ENCODE measurements at regions not wholly inside any gene's neighbourhood (a gene's known extent, or its start where the extent isn't known, plus 50 kb on each side); places are given as distances from the start of the nearest gene placed in this dataset.

DNA sequence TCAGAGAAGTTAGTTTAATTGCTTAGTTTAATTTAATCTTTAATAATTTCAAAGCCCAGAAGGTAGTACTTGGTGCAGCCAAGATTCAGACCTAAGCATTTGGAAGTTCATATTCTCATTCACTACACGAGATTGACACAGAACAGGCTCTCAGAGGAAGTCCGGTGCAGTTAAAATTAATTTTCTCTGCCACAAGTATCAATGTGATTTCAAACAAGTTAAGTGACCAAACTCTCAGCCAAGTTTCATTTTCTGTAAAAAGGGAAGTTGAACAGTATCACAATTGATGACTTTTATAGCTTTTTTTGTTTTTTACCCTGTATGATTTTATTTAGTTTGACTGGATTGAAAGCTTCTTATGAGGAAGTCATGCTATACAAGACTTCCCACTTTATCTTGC lies 1494.9 kb upstream of the LRRTM3 start:
- no peak for DNase-seq (ENCODE audit: low read depth, low spot score)

DNA sequence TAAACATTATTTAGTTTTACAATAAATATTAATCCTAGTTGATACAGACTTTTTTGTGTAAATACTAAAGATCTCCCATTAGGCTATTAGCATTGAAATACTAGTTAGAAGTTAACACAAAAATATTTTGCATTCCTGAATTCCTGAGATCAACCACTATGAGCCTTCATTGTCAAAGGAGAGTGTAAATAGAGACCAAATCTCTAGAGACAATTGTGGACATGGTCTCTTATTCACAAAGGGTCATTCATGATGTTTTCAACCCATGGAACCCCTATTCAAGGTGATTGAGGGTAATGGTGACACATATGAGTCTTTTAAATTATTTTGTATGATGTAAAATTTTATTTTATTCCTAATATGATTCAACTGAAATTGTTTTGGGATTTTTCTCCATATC lies 1454.8 kb upstream of the LRRTM3 start:
- no peak for DNase-seq (ENCODE audit: low read depth, low spot score)

DNA sequence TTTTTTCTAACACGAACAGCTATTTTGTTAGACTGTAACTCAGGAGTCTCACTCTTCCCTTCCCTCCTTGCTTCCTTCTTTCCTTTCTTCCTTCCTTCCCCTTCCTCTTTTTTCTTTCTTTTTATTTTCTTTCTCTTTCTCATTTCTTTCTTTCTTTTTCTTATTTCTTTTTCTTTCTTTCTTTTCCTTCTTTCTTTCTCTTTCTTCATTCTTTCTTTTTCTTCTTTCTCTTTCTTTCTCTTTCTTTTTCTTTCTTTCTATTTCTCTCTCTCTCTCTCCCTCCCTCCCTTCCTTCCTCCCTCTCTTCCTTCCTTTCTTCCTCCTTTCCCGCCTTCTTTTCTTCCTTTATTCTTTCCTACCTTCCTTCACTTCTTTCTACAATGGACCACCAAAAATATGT lies 1443.0 kb upstream of the LRRTM3 start:
- DNase-seq (ENCODE audit: low read depth, low spot score), result no peak

DNA sequence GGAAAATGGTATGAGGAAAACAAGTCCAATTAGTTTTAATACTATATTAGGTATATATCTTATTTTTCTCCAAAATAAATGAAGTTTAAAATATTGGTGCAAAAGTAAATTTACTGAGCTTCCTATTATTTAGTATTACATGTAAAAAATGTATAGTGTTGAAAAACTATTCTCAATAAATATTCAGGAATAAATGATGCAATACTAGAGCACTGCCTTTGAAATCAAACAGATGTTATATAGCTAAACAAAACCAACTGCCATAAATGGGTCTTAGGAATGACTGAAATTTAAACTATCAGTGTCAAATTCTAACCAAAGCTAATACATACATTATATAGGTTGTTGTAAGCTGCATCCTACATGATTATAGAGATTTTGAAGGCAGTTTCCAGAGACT lies 1434.0 kb upstream of the LRRTM3 start:
- DNase-seq (ENCODE audit: low read depth, low spot score), result no peak

DNA sequence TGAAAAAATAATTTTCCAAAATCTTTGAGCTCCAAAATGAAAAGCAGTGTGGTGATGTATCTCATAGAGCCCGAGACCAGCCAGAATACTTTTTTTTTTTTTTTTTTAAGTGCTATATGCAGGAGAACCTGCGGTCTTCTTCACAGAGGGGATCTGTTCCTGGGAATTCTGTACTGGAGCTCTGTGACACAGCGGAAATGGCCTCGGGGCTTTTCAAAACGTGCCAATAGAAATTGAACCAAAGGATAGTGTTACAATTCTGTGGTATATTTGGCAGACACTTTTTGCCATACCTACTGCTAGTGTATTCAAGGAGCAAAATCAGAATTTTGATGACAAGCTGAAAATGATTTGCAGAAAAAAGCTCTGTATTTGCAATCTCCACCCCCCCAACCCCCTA lies 1429.3 kb upstream of the LRRTM3 start:
- DNase-seq (ENCODE audit: low read depth, low spot score), result no peak

DNA sequence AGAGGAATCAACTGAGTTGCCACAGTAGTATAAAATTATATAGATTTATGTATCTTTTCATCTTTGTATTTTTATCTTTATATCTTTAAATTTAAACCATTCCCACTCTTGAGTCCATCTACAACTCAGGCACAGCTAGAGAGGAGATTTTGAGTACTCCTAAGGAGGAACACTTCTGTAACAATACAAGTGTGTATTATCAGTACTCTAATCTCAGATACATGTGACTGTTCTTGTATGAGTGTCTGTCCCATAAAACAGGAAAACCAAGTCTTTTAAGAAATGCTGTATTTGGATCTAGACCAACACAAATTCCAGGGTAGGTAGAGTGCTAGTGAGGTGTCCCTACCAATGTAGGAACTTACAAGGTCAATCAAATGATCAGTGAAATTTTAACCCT lies 1428.0 kb upstream of the LRRTM3 start:
- no peak for DNase-seq (ENCODE audit: low read depth, low spot score)

DNA sequence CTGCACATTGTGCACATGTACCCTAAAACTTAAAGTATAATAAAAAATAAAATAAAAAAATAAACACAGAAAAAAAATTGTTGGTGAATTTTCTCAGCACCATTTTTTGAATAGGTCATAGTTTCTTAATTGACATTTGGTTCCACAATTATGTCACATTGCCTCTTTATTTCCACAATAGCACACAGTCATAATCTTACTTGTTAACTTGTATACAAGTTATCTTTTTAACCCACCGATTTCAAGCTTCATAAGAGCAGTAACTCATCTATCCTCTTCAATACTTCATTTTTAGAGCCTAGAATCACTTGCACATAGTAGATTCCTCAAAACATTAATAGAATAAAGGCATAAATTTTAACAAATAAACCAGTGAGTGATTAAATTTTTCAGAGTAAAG lies 1425.1 kb upstream of the LRRTM3 start:
- DNase-seq (ENCODE audit: low read depth, low spot score), result no peak

DNA sequence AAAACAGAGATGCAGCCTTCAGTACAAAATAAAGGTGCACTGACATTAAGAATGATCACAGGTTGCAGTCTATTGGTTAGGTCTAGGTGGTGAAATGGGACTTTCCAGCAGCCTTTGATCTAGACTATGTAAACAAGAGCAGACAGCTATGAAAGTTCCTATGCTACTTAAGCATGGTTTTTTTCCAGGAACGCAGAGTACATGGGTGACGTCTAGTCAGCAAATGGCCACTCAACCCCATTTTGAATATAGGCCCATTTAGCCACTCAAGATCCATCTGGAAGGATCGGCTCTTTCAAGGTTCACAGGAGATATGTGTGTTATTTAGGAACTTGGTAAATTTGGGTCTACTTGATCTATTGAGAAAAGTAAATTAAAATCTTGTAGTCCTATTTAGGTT lies 1424.6 kb upstream of the LRRTM3 start:
- DNase-seq (ENCODE audit: low read depth, low spot score), result no peak

DNA sequence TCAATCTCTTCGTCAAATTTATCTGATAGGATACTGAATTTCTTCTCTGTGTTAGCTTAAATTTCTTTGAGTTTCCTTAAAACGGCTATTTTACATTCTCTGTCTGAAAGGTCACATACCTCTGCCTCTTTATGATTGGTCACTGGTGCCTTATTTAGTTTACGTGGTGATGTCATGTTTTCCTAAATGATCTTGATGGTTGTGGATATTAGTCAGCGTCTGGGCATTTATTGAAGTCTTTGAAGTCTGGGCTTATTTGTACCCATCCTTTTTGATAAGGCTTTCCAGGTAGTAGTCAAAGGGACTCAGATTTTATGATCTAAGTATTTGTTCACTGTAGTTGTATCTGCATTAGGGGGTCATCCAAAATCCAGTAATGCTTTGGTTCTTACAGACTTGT lies 1407.5 kb upstream of the LRRTM3 start:
- DNase-seq (ENCODE audit: low read depth, low spot score), result no peak

DNA sequence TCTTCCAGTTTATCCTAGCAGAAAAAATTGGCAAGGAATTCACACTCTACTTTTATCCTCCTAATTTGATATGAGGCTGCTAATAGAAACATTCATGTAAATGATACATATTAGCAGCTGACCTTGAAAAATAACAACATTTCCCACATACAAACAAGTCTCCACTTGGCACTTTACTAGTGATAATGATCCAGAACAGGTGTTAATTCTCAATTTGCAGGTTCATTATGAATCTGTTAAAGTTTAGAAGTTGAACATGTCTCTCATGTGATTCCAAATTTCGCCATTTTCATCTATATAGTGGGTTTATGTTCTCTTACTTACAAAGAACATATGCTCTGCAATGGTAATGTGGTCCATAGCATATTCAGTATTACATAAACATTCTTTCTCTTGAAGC lies 1396.8 kb upstream of the LRRTM3 start:
- no peak for DNase-seq (ENCODE audit: low read depth, low spot score)

DNA sequence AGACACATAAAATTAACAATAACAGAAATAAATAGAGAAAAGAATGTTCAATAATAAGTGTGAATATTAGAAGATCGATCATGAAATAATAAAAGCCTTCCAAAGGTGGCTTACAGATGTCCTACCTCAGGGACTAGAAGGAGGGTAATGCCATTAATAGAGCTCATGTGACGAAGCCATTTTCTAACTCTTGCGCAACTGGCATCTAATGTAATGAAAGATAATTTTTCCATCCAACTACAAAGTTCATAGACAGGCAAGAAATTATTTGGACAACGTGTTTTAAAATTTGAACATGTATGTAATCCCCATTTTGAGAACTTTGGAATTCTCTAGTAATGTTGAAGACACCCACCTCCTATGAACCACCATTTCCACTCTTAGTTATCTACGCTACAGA lies 1394.3 kb upstream of the LRRTM3 start:
- DNase-seq (ENCODE audit: low read depth, low spot score), result no peak

DNA sequence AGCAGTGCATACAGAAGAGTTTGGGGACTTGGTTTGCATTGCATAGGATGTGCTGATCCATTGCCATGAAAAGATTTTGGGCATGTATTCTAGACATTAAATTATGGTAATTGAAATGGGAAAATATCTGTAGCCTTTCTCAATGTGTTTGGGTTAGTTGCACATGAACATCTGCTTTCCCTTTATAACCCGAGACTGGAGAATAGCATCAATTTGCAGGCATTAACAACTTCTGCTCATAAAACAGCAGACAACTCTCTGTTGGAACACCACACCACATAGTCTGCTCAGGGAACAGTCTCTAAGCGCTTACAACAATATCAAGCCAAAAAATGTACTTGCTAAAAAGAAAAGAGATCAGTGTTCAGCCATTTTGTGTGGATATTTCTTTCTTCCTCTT lies 1391.1 kb upstream of the LRRTM3 start:
- DNase-seq (ENCODE audit: low read depth, low spot score), result no peak

DNA sequence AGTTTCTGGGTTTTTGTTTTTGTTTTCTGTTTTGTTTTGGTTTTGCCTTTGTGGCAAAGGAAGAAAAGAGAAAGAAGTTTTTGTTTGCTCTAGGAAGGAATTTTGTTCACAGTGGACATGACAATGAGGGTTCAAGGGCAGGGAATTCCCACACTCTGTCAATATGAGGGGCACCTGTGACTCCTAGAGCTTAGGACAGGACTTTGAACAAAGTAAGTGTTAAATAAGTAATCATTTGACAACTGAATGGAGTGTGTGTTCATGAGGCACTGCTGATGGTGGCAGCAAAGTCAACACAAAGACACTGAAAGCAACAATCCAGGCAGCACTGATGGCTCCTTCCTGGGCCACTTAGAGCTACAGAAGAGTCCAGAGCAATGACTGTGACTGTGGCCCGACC lies 1381.1 kb upstream of the LRRTM3 start:
- no peak for DNase-seq (ENCODE audit: low read depth, low spot score)

DNA sequence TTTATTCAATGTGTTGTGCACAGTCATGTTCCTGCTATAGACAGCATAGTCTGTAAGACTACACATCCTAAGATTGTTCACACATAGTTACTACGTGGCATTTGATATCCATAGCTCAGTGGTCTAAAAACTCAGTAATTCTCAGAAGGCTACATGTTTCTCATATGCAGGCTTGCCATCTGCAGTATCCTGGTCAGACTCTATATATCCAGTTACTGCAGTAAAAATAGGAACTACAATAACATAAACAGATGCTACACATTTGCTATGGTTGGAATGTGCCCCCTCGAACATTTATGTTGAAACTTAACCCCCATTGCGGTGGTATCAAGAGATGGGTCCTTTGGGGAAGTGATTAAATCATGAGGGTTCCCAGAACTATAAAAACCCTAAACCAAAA lies 1377.8 kb upstream of the LRRTM3 start:
- no peak for DNase-seq (ENCODE audit: low read depth, low spot score)

DNA sequence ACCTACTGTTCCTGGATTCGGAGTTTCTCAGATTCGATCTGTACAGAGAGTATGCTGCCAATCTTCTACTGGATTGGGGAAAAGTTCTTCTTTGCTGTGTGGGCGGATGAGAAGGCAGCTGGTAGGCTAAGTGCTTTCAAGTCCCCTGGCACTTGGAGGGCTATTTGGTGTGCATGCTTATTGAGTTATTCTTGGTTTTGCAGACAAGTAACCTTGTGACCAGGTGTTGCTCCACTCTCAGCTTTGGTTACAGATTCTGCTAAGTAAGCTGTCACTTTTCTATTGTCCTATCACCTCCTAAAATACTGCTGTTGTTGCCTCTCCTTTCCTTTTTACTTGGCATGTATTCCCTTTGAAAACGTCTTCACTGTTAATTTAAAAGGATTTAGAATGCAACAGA lies 1375.1 kb upstream of the LRRTM3 start:
- no peak for DNase-seq (ENCODE audit: low read depth, low spot score)

DNA sequence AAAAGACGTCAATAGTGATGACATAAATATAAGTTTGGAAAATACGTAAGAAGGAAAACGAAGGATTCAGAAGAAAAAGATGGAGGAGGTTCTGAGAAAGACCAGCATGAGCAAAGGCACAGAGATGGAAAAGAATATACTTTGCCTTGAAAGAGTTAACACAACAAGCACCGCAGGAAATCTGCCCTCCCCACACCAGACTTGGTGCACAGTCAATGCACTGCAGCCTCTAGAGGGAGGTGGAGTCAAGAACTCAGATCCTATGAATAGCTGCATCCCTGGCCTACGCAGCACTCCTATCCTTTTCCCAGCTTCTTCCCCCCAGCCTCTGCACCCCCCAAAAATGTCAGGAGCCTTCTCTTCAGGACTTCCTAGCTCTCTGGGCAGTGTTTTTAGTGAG lies 1370.6 kb upstream of the LRRTM3 start:
- DNase-seq (ENCODE audit: low read depth, low spot score), result no peak

DNA sequence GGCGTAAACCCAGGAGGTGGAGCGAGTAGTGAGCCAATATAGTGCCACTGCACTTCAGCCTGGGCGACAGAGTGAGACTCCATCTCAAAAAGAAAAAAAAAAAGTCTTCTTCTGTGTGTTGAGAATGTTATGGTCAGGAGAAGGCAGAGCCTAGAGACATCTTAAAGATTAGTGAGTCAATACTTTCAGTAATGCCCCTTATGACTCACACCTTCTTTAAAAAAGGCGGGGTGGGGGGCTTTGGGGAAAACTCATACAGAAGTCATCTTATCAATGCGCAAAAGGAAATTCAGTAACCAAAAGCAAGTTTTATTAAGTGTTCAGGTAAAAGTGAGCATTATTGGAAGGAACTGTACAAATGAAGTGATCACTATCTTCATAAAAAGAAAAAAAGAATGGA lies 1369.8 kb upstream of the LRRTM3 start:
- no peak for DNase-seq (ENCODE audit: low read depth, low spot score)

DNA sequence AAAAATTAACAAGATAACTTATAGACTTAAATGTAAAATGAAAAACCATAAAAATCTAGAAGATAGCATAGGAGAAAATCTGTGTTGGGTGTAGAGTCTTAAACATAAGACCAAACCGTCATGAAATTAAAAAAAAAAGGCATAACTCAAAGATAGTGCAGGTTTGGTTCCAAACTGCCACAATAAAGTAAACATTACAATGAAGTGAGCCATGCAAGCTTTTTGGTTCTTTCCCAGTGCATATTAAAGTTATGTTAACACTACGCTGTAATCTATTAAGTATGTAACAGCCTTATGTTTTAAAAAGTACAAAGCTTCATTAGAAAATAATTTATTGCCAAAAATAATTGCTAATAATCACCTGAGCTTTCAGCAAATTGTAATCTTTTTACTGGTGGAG lies 1366.5 kb upstream of the LRRTM3 start:
- no peak for DNase-seq (ENCODE audit: low read depth, low spot score)

DNA sequence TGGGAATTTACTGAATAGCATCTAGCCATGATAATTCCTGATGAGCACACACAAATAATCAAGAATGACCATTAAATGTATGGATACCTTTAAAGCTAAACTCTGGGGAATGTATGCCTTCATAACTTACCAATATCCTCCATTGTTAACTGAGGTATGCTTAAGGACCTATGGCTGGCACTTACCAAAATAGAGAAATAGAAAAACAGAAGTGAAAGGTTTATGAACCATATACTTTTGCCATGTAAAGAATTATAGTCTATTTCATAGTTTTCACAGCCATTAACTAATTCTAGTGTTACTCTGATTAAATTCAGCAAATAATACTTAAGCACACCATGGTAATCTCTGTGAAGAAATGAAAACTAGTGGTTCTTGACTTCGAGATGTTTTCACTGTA lies 1360.6 kb upstream of the LRRTM3 start:
- no peak for DNase-seq (ENCODE audit: low read depth, low spot score)

DNA sequence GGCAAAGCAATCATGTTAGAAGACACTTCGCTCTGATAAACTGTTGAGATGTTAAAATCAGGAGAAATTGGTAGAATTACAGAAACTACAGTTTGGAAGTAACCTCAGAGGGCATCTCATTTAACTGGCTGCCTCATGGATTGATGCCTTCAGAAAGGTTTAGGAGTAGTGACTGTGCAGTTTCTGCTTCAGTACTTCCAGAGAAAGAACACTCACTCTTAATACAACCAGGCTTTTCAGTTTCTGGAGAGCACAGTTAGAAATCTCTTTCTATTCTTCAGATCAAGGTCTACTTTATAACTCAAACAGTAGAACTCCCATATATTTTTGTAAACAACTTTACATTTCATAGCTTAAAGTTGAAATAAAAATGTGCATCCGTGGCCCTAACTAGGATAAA lies 1358.9 kb upstream of the LRRTM3 start:
- DNase-seq (ENCODE audit: low read depth, low spot score), result no peak

DNA sequence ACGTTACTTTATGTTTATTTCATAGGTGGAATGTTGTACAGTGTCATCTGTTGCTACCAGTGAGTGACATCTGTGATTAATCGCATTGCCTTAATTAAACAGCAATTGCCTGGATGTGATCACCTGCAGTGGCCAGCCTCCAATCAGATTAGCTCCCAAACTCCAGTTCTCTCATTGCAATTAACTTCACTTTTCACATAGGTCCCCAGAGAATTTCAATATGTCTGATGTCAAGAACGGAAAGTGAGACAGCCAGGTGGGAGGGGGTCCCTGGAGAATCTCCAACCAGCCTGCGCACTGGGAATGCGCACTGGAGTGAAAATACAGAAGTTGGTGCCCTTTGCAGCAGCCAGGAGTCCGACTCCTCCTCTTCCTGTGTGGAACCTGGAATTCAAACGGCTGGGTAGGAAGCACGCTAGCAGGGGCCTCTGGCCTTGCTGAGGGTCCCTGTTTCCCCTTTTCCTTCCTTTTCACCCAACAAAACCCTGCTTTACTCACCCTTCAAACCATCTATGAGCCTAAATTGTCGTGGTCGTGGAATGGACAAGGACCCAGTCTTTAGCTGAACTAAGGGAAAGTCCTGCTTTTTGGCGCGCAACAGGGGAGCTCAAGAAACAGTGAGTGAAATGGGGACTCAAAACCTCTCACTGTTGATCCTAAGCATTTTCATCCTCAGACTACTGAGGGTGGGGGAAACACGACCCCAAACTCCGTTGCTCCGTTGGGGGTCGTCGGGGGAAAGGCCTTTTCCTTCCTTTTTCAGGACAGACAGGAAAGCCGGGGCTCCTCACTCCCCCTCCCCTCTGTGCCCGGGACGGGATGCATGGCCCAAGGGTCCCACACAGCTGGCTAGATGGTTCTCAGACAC lies 1355.5 kb upstream of the LRRTM3 start:
- no peak for DNase-seq (ENCODE audit: low read depth, low spot score)

DNA sequence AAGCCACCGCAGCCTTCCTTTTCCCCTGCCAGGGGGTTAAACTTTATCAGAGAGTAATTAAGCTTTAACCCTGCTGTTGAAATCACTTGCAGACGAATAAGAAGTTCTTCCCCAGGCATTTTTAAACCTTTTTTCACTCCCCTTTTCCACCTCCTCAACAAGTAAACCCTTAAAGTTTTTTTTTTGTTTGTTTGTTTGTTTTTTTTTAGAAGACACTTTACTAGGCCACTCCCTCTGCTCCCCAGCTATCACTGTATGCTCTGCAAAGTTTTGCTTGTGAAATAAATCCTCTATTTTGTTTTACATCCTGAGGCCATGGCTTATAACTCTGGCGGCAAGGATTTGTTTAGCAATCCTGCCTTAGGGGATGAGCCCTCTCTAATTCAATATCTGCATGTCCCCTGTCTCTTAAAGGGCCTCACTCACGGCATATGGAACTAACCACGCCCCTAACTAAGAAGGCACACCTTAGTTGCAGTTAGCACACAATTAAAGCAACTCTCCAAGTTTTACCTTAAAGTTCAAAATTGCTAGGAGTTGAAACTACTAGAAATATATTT lies 1354.7 kb upstream of the LRRTM3 start:
- no peak for DNase-seq (ENCODE audit: low read depth, low spot score)

DNA sequence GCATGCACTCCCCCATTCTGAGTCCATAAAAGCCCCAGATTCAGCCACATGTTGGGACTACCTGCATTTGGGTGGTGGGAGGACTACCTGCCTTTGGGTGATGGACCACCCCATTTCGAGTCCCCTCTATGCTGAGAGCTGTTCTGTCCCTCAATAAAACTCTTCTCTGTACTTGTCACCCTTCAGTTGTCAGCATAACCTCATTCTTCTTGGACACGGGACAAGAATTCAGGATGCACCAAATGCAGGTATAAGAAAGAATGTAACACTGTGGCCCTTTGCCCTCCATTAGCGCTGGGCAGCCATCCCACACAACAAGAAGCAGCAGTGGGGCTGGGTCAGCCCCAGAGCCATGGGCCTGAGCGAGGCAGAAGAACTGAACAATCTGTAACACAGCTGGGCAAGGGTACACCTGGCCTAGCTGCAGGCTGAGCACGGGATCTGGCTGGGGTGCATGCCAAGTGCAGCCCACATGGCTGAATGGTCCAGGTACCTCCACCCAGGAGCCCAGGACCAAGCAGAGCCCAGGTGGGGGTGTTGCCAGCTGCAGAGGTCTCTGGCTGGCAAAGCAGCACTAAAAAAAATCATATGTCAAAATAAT lies 1344.3 kb upstream of the LRRTM3 start:
- DNase-seq (ENCODE audit: low read depth, low spot score), result no peak

Measured in iPS DF 19.7 (cell line).